Kidney (tissue), 13 donors: ENCODE measurements at regions not wholly inside any gene's neighbourhood (a gene's known extent, or its start where the extent isn't known, plus 50 kb on each side); places are given as distances from the start of the nearest gene placed in this dataset.

ENCODE experiments used
- DNase-seq, 5 donors: peaks; one replicate each; pipeline ENCODE4 v3.0.0-alpha.2; 2013 to 2020
- FAIRE-seq: peaks from 2 replicates; lab custom pipeline; 2012; peaks lifted over from hg19 to GRCh38; lab: Jason Lieb, UNC
- H3K27ac ChIP-seq, 2 donors: one replicate each; pipeline ENCODE4 v1.7.0; 2013; ENCODE audit warnings: low read depth in 2 of 2, low read length in 2 of 2, inconsistent platforms in 1 of 2
- H3K27me3 ChIP-seq: one replicate; pipeline ENCODE4 v1.7.1; 2013; ENCODE audit warnings: low read length, inconsistent platforms; ENCODE audit not compliant: control insufficient read depth, insufficient read depth
- H3K36me3 ChIP-seq, 3 donors: one replicate each; pipeline versions ENCODE4 v1.7.0 to v1.7.1; 2013; ENCODE audit warnings: low read length in 3 of 3, control low read depth in 1 of 3, inconsistent platforms in 1 of 3; ENCODE audit not compliant: insufficient read depth in 3 of 3, control insufficient read depth in 2 of 3
- H3K4me1 ChIP-seq, 3 donors: one replicate each; pipeline versions ENCODE4 v1.7.0 to v1.7.1; 2013; ENCODE audit warnings: low read length in 3 of 3, inconsistent platforms in 1 of 3, low read depth in 1 of 3; ENCODE audit not compliant: control insufficient read depth in 2 of 3, insufficient read depth in 2 of 3
- H3K4me3 ChIP-seq, 3 donors: one replicate each; pipeline versions ENCODE4 v1.7.0 to v1.8.1; 2013; ENCODE audit warnings: low read length in 3 of 3, control low read depth in 1 of 3, inconsistent platforms in 1 of 3
- H3K9ac ChIP-seq, 3 donors: one replicate each; pipeline versions ENCODE4 v1.7.0 to v1.7.1; 2013; ENCODE audit warnings: low read length in 3 of 3, control low read depth in 1 of 3, inconsistent platforms in 1 of 3
- H3K9me3 ChIP-seq, 3 donors: one replicate each; pipeline versions ENCODE4 v1.7.0 to v1.7.1; 2013; ENCODE audit warnings: low read length in 3 of 3, control low read depth in 1 of 3, inconsistent platforms in 1 of 3; ENCODE audit not compliant: control insufficient read depth in 2 of 3, insufficient read depth in 1 of 3
- CTCF ChIP-seq: IDR thresholded peaks from 3 replicates; pipeline ENCODE4 v1.5.1; 2012; ENCODE audit warnings: mild to moderate bottlenecking, moderate library complexity, borderline replicate concordance; ENCODE audit not compliant: insufficient read depth; ENCODE audit errors: extremely low read depth
- intact Hi-C: fragments of 100-400 bp; cut with DNase I; formaldehyde crosslinking; loops from one replicate; pipeline ENCODE4 v1.11.1; 2022
- donor health status: control.
- donor health status: control.
- donor health status: control.
- donor health status: control.
- donor health status: control.
- donor health status: DM: yes; HTN: yes; CAD: no.
- donor health status: Normal renal cell carcinoma (clear cell type).

GRCh38 chr12:20248646-20249045, 119.7 kb upstream of the PDE3A start:
- Histone ChIP-seq H3K4me1 (no peaks in the 10 kb centered on the region), H3K4me3 (no peak overlapping the region), H3K27ac (no peak overlapping the region), H3K36me3 (no peaks in the 10 kb centered on the region), H3K9me3 (peaks cover 0 to 2% (median 0%) of the 10 kb centered on the region in 3 donors), H3K27me3 (no peaks in the 10 kb centered on the region), H3K9ac (no peak overlapping the region)
- intact Hi-C loops, result no loop called here
- no peak for TF ChIP-seq CTCF
- DNase-seq, result no peak
- no peak for FAIRE-seq

GRCh38 chr12:20250761-20251160, 117.6 kb upstream of the PDE3A start:
- Histone ChIP-seq H3K27me3 (no peaks in the 10 kb centered on the region), H3K9ac (no peak overlapping the region), H3K36me3 (no peaks in the 10 kb centered on the region), H3K9me3 (peaks cover 0 to 2% (median 0%) of the 10 kb centered on the region in 3 donors), H3K27ac (no peak overlapping the region), H3K4me3 (no peak overlapping the region), H3K4me1 (no peaks in the 10 kb centered on the region)
- DNase-seq, result no peak
- no peak for FAIRE-seq
- TF ChIP-seq CTCF, result no peak
- intact Hi-C loops, result no loop called here

- Histone ChIP-seq H3K27me3 (no peaks in the 10 kb centered on the region), H3K9me3 (peaks cover 0 to 2% (median 0%) of the 10 kb centered on the region in 3 donors), H3K36me3 (no peaks in the 10 kb centered on the region), H3K4me3 (no peak overlapping the region), H3K27ac (no peak overlapping the region), H3K4me1 (no peaks in the 10 kb centered on the region), H3K9ac (no peak overlapping the region)
- intact Hi-C loops, result no loop called here
- TF ChIP-seq CTCF, result no peak
- FAIRE-seq (no peak), DNase-seq (no peak)
These were observed 111.0 kb upstream of the PDE3A start for GRCh38 chr12:20257311-20257710.

- Histone ChIP-seq H3K9me3 (no peaks in the 10 kb centered on the region), H3K27ac (no peak overlapping the region), H3K9ac (no peak overlapping the region), H3K36me3 (no peaks in the 10 kb centered on the region), H3K4me1 (no peaks in the 10 kb centered on the region), H3K27me3 (no peaks in the 10 kb centered on the region), H3K4me3 (no peak overlapping the region)
- intact Hi-C loops, result no loop called here
- no peak for FAIRE-seq
- no peak for DNase-seq
- no peak for TF ChIP-seq CTCF
These were observed 108.6 kb upstream of the PDE3A start for GRCh38 chr12:20259786-20260185.
